ENCODE measurements at regions not wholly inside any gene's neighbourhood (a gene's known extent, or its start where the extent isn't known, plus 50 kb on each side); places are given as distances from the start of the nearest gene placed in this dataset.

- TF ChIP-seq, protein P1, sequence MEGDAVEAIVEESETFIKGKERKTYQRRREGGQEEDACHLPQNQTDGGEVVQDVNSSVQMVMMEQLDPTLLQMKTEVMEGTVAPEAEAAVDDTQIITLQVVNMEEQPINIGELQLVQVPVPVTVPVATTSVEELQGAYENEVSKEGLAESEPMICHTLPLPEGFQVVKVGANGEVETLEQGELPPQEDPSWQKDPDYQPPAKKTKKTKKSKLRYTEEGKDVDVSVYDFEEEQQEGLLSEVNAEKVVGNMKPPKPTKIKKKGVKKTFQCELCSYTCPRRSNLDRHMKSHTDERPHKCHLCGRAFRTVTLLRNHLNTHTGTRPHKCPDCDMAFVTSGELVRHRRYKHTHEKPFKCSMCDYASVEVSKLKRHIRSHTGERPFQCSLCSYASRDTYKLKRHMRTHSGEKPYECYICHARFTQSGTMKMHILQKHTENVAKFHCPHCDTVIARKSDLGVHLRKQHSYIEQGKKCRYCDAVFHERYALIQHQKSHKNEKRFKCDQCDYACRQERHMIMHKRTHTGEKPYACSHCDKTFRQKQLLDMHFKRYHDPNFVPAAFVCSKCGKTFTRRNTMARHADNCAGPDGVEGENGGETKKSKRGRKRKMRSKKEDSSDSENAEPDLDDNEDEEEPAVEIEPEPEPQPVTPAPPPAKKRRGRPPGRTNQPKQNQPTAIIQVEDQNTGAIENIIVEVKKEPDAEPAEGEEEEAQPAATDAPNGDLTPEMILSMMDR (IDR thresholded peaks at IDR 0.05): no peak
- no peak for TF ChIP-seq ATF6 (CRISPR knock-in tag; IDR thresholded peaks at IDR 0.05)
Measured at GRCh38 chr3:178465260-178466180, 70.7 kb upstream of the KCNMB2 start.
